ENCODE measurements at regions not wholly inside any gene's neighbourhood (a gene's known extent, or its start where the extent isn't known, plus 50 kb on each side); places are given as distances from the start of the nearest gene placed in this dataset.

DNA sequence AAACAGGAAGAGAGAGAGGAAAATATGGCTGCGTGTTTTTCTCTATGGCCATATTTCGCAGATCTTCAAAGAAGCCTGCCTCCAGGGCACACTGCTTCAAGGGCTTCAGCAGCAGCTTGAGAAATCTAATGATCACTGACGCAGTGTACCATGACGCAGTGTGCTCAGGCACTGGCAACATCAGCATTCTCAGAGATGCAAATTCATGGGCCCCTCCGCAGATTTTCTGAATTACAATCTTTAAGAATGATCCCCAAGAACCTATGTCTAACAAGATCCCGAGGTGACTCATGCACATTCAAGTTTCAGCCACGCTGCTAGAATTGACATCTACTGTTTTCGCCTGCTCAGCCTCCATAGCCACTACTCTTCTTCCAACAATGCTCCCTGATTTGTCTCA, 143.9 kb upstream of the ZNF366 start:
- H3K4me3 ChIP-seq = no peak overlapping the region
- H3K36me3 ChIP-seq (ENCODE audit: control insufficient read depth, insufficient read depth, low read length) = no peaks in the 10 kb centered on the region
- no peak overlapping the region for H2AFZ ChIP-seq (ENCODE audit: low read depth, low read length)
- TF ChIP-seq ZNF431 (CRISPR knock-in tag; IDR thresholded peaks at IDR 0.05) (no peak), SUPT5H (IDR thresholded peaks at IDR 0.05) (no peak), ZNF785 (CRISPR knock-in tag; IDR thresholded peaks at IDR 0.05) (no peak), POLR2AphosphoS2 (IDR thresholded peaks at IDR 0.05; ENCODE audit: low read length) (no peak), ZKSCAN8 (CRISPR knock-in tag; IDR thresholded peaks at IDR 0.05) (no peak), DMBX1 (CRISPR knock-in tag; IDR thresholded peaks at IDR 0.05; ENCODE audit: borderline replicate concordance) (no peak), GABPA (tag; conservative IDR thresholded peaks at IDR 0.05; ENCODE audit: low read depth) (no peak), RB1 (IDR thresholded peaks at IDR 0.05; ENCODE audit: low read depth) (no peak), BRF1 (IDR thresholded peaks at IDR 0.05; ENCODE audit: borderline replicate concordance, extremely low read depth, insufficient read length) (no peak), CCNT2 (IDR thresholded peaks at IDR 0.05; ENCODE audit: borderline replicate concordance, extremely low read depth, insufficient read length, low read depth, low read length) (no peak), PHF21A (IDR thresholded peaks at IDR 0.05; ENCODE audit: borderline replicate concordance, low read depth) (no peak), CAMTA2 (CRISPR knock-in tag; conservative IDR thresholded peaks at IDR 0.05) (no peak), SAFB2 (IDR thresholded peaks at IDR 0.05; ENCODE audit: borderline replicate concordance, low read depth, low read length, severe bottlenecking) (no peak), KLF16 (IDR thresholded peaks at IDR 0.05) (no peak)
- TF ChIP-seq, protein P1, sequence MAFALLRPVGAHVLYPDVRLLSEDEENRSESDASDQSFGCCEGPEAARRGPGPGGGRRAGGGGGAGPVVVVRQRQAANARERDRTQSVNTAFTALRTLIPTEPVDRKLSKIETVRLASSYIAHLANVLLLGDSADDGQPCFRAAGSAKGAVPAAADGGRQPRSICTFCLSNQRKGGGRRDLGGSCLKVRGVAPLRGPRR (CRISPR knock-in tag; IDR thresholded peaks at IDR 0.05) = no peak
- in situ Hi-C loops (cut with MboI) (no loop called here), intact Hi-C loops (cut with micrococcal nuclease) (no loop called here)
- no peak overlapping the region for H3K27ac ChIP-seq (ENCODE audit: extremely low read depth, low read depth, low read length)
- no peaks in the 10 kb centered on the region for H4K20me1 ChIP-seq (replicated peaks; ENCODE audit: control insufficient read depth, insufficient read depth, low read length)
- H3K9me1 ChIP-seq (ENCODE audit: control insufficient read depth, insufficient read depth, low read length) = no peaks in the 10 kb centered on the region
- FAIRE-seq = no peak
- H3K4me1 ChIP-seq (replicated peaks in 1 of 2; ENCODE audit: control insufficient read depth in 2 of 2, insufficient read depth in 2 of 2, low read length in 2 of 2) = peaks cover 3 to 7% of the 10 kb centered on the region in 2 experiments; a peak in 3 of 5 replicates
- no peak overlapping the region for H3K4me2 ChIP-seq (ENCODE audit: insufficient read depth, low read length)
- DNase-seq (ENCODE audit: extremely low read depth in 1 of 4, low spot score in 3 of 4) = no peak
- peaks cover 0 to 9% of the 10 kb centered on the region in 2 experiments; a peak in 1 of 5 replicates for H3K27me3 ChIP-seq (ENCODE audit: control insufficient read depth in 2 of 2, insufficient read depth in 2 of 2, low read length in 2 of 2)
- no peak overlapping the region for H3K9ac ChIP-seq (ENCODE audit: insufficient read depth in 1 of 2, low read depth in 2 of 2, low read length in 2 of 2)
- CTCF ChIA-PET (ENCODE audit: low intra/inter-chr PET ratio) = no interaction called here
- no peak for ATAC-seq
- 38% methylated on average over 7 of the region's 8 CpGs for WGBS (ENCODE audit: insufficient coverage, low coverage, missing lambda C conversion rate)
- BruUV-seq (replicated peaks) = no TSS peak
- POLR2A ChIA-PET = interaction anchor here (1.0 kb wide), 1 partner anchor 8 kb away, joined by 3 read pairs; no protein-coding TSS in a partner anchor
- no peaks in the 10 kb centered on the region for H3K79me2 ChIP-seq (ENCODE audit: control insufficient read depth, insufficient read depth, low read length)
- H3K9me3 ChIP-seq (replicated peaks; ENCODE audit: control insufficient read depth, insufficient read depth, low read depth, low read length) = no peaks in the 10 kb centered on the region
